Retinal pigment epithelial cell (primary cell): ENCODE measurements at regions not wholly inside any gene's neighbourhood (a gene's known extent, or its start where the extent isn't known, plus 50 kb on each side); places are given as distances from the start of the nearest gene placed in this dataset.

Experiments used
- DNase-seq: peaks from one replicate; pipeline ENCODE4 v3.0.0-alpha.2; 2010; ENCODE audit warnings: low read depth
- H3K4me3 ChIP-seq: 2 replicates; pipeline ENCODE4 v1.5.1; 2011; ENCODE audit warnings: mild to moderate bottlenecking, low read length, control low read depth, moderate library complexity
- CTCF ChIP-seq: conservative IDR thresholded peaks from 2 replicates; pipeline ENCODE4 v1.5.1; 2011; ENCODE audit warnings: low read depth, low read length, control low read depth, inconsistent platforms

GRCh38 chr10:111548084-111548726, 471.4 kb downstream of the ADRA2A start:
- no peak for TF ChIP-seq CTCF
- no peak for DNase-seq
- H3K4me3 ChIP-seq = no peak overlapping the region

- no peak overlapping the region for H3K4me3 ChIP-seq
- no peak for DNase-seq
- TF ChIP-seq CTCF = no peak
Measured at GRCh38 chr10:111551001-111551400, 474.2 kb downstream of the ADRA2A start.

GRCh38 chr10:111556666-111557065, 479.8 kb downstream of the ADRA2A start:
- no peak overlapping the region for H3K4me3 ChIP-seq
- no peak for DNase-seq
- TF ChIP-seq CTCF = no peak

- H3K4me3 ChIP-seq = no peak overlapping the region
- no peak for DNase-seq
- TF ChIP-seq CTCF = no peak
Measured at GRCh38 chr10:111558211-111558610, 481.4 kb downstream of the ADRA2A start.

GRCh38 chr10:111560027-111560426, 483.2 kb downstream of the ADRA2A start:
- no peak overlapping the region for H3K4me3 ChIP-seq
- no peak for DNase-seq
- no peak for TF ChIP-seq CTCF

- no peak for DNase-seq
- H3K4me3 ChIP-seq = no peak overlapping the region
- TF ChIP-seq CTCF = no peak
Measured at GRCh38 chr10:111561124-111561523, 484.3 kb downstream of the ADRA2A start.

- no peak overlapping the region for H3K4me3 ChIP-seq
- DNase-seq = no peak
- no peak for TF ChIP-seq CTCF
Measured at GRCh38 chr10:111565542-111565941, 488.7 kb downstream of the ADRA2A start.
